GM18907 (cell line): ENCODE measurements at regions not wholly inside any gene's neighbourhood (a gene's known extent, or its start where the extent isn't known, plus 50 kb on each side); places are given as distances from the start of the nearest gene placed in this dataset.

Experiments used
- ATAC-seq: cut with Tn5 transposase; IDR thresholded peaks from one replicate; pipeline ENCODE4 v1.9.1; 2021; ENCODE audit warnings: mild to moderate bottlenecking, moderate library complexity; ENCODE audit not compliant: unreplicated experiment

DNA sequence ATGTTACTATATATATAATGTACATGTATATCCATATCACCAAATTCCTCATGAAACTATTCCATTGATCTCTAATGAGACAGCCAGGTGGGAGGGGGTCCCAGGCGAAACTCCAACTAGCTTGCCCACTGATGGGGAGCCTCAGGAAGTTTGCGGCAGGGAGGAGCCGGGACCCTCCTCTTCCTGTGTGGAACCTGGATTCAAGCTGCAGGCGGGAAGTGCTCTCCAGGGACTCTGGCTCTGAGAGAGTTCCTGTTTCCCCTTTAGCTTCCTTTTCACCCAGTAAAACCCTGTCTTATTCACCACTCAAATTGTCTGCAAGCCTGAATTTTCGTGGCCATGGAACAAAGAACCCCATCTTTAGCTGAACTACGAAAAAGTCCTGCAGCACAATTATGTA lies 152.2 kb downstream of the OPN5 start:
- no peak for ATAC-seq

DNA sequence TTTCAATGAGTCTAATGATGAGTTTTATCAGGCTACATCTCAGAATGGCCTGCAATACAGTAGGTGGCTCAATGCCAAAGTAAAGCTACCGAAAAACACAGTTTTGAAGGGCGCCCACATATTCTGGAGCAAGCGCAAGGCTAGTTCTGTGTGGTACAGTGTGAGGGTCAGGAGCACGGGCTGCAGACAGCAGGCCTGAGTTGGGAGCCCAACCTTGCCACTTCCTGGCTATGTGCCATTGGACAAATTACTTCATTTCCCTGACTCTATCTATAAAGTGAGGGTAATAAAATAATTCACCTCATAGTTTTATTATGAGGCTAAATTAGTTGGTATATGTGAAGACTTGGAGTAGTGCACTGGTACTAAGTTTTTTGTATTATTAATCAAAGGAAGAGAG lies 150.7 kb downstream of the OPN5 start:
- no peak for ATAC-seq

DNA sequence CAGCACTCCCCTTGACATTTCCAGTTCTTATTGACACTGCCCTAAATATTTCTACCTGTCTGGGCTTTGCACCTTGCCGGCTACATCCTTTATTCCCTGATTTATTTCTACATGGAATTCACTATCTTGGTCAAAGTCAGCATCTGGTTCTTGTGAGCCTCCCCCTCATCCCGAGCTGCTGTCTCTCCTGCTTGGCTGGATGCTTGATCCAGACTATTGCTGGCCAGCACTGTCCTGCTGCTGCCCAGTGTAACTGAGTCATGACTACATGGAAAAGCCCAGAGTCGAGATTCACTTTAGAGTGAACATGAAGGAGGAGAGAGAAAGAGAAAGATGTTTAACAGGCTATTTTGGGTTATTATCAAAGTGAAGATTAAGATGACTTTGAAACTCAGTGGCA lies 142.2 kb downstream of the OPN5 start:
- no peak for ATAC-seq

DNA sequence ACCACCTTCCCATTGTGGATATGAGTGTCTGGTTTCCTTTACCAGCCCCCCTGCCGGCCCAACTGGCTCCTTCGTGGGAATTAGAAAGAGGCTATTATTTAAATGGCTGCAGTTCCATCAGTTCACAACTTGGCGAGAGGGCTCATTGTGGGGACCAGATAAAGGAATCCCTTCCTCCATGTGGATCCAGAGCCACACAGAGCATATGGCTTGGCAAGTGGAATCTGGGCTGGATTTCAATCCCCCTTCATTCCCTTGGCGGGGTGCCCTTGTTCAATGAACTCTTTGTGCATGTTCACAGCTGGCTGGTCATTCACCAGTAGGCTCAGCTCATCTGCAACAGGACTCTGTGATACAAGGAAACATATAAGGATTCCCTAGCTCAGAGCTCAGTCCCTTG lies 140.6 kb downstream of the OPN5 start:
- no peak for ATAC-seq

DNA sequence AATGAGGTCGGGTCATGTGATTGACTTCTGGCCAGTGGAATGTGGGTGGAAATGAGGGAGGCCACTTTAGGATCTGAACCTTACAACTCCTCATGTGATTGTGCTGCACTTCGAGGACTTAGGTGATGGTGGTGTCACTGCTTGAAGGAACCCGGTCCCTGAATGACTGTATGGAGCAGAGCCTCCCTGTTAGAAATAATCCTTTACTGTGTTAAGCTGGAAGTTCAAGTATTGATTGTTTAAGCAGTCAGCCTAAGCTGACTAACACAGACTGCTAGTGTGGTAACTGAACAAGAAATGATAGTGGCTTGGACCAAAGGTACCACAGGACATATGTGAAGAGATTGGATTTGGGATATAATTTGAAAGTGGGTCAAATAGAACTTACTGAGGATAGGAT lies 138.0 kb downstream of the OPN5 start:
- ATAC-seq: no peak

DNA sequence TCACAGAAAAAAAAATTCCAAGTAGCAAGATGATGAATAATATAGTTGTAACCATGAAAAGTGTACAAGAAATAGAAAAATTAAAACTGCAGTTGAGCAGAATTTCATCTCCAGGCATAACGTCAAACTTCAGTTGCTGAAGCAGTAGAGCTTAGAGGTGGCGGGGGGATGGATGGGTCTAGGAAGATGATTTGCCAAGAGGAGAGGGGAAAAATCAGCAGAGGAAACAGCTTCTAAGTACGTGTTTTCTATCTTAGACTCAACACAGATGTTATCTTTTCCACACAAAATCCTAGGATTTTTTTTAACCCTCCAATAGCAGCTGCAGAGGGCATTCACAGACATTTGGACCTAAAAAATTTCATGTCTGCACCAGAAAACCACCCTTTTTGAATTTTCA lies 136.0 kb downstream of the OPN5 start:
- no peak for ATAC-seq

DNA sequence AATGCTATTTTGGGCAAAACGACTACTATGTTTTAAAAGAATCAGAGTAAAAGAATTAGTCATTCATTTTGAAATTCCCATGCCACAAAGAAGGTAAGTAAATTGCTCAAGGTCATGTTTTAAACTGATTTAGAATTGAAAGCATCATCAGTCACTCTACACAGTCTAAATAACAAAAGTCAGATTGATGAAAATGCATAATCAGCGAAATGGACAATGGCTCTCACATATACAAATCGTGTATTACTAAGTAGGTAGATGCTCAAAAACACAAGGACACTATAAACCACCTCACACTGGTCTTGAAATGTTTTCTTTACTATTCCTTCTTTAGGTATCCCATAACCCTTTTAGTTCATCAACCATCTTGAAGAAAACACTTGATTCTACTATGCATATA lies 135.4 kb downstream of the OPN5 start:
- no peak for ATAC-seq

DNA sequence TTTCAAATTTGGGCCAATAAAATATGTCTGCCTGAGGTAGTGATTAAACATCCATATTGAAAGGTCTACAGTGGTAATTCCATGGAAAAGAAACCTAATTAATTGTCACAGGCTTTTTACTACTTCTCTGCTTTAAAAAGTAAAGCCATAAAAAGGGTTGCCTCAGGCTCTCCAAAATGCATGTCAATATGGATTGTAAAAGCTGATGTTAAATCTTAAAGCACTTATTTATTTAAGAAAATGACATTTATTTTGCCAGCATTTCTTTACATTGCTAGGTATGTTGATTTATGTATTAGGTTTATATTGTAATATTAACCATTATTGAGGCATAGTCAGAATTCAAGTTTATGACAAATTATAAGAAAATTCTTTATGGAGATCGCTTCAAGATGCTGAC lies 133.2 kb downstream of the OPN5 start:
- ATAC-seq: no peak

DNA sequence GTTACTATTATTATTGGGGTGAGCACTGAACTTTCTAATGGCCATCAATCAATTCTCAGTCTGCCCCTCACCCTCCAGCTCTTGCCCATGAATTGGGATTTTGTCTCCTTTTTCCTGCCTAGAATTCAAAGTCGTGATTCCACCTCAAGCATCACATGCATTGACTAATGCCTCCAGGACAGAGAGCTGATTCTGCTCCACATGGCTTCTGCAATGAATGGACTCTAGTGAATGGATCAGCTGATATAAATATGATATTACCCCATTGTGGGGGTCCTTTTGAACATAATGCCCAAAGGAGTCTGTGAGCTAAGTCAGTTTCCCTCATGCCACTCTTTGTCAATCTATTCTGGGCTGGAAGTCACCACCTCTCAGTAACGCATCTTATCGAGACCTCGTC lies 126.4 kb downstream of the OPN5 start:
- ATAC-seq: no peak

DNA sequence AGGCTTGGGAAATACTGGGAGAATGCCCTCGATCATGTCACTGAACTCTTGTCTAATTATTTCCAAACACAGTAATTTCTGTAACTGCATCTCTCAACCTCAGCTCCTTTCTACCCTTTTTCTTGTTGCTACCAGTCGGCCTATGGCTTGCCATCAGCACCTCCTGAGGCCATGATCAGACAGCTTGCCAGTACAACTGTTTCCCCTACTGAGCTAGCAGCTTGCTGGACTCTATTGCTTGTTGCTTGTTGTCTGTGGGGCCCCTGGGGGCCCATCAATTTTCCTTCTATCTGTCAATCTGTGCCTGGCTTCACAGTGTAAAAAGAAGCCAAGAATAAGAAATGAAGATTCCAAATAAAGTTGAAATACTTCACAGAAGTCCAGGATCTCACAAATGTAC lies 123.9 kb downstream of the OPN5 start:
- no peak for ATAC-seq

DNA sequence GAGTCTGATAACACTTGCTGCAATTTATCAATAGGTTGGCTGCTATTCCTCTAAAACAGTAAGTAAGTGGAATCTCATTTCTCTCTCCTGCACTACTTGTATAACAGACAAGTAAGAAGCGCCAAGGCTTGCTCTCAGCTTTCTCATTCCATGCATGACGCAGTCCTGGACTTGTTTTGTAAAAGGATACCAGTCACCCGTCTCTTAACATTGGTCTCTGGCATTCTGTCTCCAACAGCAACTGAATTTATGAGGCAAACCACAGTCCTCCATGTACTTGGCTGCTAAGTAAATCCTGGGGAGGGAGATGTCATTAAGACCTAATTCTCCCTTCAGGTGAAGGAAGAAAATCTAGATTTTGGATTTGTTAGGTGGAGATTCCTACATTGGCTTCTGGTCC lies 115.4 kb downstream of the OPN5 start:
- no peak for ATAC-seq

DNA sequence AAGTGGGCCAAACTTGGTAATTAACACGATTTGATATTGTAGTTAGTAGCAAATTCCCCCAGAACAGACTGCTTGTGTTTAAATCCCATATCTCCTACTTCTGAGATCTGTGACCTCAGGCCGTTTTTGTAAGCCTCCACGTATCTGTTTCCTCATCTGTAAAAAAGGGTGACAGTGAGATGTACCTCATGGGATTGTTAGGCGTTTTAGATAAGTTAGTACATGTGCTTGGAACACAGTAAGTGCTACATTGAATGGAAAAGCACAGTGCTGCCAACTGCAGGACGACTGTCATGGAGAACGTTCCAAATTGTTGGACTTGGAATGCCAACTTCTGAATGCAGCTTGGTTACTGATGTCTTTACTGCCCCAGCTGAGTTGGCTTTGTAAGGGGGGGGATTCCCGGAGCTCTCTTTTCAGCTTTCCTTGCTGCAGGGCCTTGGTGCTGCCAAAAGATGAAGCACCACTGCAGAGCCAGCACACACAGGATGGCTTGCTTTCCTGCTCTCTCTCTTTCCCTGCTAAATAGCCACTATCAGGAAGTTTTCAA lies 108.6 kb downstream of the OPN5 start:
- no peak for ATAC-seq

DNA sequence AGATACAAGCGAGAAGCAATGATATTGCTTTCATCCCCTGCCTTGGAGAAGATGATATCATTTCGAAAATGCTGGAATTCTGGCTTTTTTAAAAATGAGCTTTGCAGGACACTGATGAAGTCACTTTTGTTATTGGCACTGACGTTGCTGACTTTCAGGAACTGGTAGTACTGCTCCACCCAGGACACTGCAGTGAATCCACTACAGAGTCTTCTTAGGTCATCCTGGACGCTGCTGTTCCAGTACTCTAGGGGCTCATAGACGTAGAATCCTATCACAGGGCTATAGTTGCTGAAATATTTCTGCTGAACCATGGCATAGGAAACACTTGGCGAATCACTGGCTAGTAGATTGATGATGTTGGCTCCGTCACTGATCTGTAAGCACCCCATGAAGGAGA lies 97.2 kb downstream of the OPN5 start:
- no peak for ATAC-seq
